ENCODE measurements at regions not wholly inside any gene's neighbourhood (a gene's known extent, or its start where the extent isn't known, plus 50 kb on each side); places are given as distances from the start of the nearest gene placed in this dataset.
"Not testable (repeated sequence)": the region's sequence is repeated elsewhere in the genome, so short reads cannot be mapped to it uniquely, and the experiment has no call there.

DNA sequence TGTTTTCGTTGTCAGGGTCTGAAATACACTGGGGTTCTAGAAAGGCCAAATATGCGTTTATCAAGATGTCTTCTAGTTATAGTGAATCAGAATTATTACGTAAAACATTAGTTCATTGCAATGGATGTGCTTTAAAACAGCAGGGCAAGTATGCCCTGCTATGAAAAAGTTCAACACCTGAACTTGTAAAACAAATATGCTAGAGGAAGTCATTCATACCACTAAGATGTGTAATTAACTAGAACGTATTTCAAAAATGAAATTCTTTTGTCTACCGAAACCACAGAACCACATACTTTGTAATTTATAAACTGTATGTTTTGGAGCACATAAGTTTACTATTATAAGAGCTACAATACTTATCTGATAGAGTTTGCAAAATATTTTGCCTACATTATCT lies 266.2 kb downstream of the KCTD12 start:
- no peak for DNase-seq (ENCODE audit: low spot score)

DNA sequence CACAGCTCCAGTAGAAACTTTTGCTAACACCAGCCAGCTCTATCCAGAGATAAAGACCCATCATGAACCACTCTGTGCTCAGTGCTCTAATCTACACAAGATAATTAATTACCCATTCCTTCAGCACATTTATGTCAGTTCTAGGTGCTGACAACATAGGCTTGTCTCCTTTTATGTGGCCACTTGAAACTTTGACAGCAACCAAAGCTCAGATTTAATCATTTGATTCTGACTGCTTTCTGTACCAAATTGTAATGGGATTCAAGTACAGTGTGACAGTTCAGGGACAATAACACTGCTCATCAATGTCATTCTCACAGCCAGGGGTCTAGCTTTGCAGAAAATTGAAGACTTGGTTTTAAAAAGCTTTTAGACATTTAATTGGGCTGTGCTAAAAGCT lies 266.6 kb downstream of the KCTD12 start:
- DNase-seq (ENCODE audit: low spot score) = no peak

DNA sequence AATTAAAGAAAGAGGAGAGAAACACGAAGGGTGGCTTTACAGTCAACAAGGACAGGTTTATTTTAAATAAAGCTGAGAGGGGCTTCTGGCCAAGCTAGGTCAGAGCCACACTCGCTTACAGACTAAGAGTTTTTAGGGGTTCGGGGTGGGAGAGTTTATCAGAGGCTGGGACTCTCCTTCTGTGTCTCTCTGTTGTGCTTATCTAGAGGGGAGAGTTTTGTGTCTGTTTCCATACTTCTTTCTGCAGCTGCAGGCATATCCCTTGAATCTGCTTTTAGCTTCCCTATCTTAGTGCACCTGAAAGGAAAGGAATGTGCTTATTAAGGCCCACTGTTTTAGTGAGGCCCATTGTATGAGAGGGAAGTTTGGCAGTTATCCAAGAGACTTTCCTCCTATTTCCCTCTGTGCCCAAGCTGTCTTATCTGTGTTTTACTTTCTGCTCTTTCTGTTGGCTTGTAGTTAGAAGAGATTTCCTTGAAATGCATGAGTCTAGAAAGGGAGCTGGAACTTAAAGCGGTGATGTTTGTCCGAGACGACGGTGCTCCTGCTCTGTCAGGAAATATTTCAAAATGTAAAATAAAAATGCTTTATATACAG lies 275.3 kb downstream of the KCTD12 start:
- no peak for DNase-seq (ENCODE audit: low spot score)

DNA sequence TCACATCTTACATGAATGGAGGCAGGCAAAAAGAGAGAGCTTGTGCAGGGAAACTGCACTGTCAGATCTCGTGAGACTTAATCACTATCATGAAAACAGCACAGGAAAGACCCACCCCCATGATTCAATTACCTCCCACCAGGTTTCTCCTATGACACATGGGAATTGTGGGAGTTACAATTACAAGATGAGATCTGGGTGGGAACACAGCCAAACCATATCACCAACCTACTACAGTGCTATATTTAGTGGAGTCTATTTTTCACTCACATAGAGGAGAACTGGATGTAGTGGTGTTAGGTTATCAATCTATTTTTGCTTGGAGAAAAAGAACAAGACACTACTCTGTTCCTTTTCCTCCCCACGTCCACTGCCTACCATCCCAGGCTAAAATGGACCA lies 276.6 kb downstream of the KCTD12 start:
- no peak for DNase-seq (ENCODE audit: low spot score)

DNA sequence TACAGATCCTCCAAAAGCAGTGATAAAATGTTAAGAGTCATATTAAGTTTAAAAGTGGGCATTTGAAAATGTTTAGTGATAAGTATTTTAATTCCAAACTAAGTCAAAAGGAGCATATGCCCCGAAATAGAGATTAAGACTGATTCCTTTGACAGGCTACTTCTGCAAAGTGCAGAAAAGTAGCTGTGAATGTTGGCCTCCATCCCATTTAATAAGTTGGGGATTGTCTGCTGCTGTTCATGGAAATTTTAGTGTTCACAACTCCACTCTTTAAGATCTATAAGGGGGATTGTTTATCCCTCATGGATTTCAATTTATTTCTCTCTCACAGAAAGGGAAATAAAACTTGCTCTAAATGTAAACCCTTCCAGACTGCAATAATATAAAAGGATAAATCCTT lies 278.3 kb downstream of the KCTD12 start:
- DNase-seq (ENCODE audit: low spot score) = no peak

GRCh38 chr13:76600081-76600480 lies 286.1 kb downstream of the KCTD12 start:
- DNase-seq (ENCODE audit: low spot score) = no peak

- no peak for DNase-seq (ENCODE audit: low spot score)
Observed at GRCh38 chr13:76597868-76598267, 288.3 kb downstream of the KCTD12 start.

- no peak for DNase-seq (ENCODE audit: low spot score)
Observed at GRCh38 chr13:76596216-76596615, 290.0 kb downstream of the KCTD12 start.

- DNase-seq (ENCODE audit: low spot score) = no peak
Observed at GRCh38 chr13:76594435-76594834, 291.8 kb downstream of the KCTD12 start.

- no peak for DNase-seq (ENCODE audit: low spot score)
Observed at GRCh38 chr13:76586842-76587241, 299.4 kb downstream of the KCTD12 start.

- DNase-seq (ENCODE audit: low spot score) = no peak
Observed at GRCh38 chr13:76579701-76580100, 306.5 kb downstream of the KCTD12 start.

- not testable (repeated sequence) for DNase-seq (ENCODE audit: low spot score)
Observed at GRCh38 chr13:76575634-76576033, 310.6 kb downstream of the KCTD12 start.

GRCh38 chr13:76570510-76570971 lies 315.7 kb downstream of the KCTD12 start:
- no peak for DNase-seq (ENCODE audit: low spot score)

- DNase-seq (ENCODE audit: low spot score) = no peak
Observed at GRCh38 chr13:76556627-76557026, 329.6 kb downstream of the KCTD12 start.

DNA sequence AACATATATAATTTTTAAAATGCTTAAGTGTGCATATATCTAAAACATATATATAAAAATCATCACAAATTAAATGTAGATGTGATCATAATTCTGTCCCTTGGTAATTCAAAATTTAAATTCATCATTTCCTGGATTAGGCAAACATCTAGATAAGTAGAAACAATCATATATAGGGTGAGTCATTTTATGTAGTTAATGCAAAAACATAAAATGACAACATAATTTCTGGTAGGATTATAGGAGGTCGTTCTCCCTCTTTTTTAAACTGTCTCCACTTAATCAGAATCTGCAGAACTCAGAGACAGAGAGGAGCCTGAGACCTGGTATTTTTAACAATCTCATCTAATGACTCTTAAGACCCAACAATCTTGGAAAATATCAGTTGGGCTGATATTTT lies 333.4 kb downstream of the KCTD12 start:
- no peak for DNase-seq (ENCODE audit: low spot score)

- no peak for DNase-seq (ENCODE audit: low spot score)
Observed at GRCh38 chr13:76552041-76552772, 334.0 kb downstream of the KCTD12 start.

DNA sequence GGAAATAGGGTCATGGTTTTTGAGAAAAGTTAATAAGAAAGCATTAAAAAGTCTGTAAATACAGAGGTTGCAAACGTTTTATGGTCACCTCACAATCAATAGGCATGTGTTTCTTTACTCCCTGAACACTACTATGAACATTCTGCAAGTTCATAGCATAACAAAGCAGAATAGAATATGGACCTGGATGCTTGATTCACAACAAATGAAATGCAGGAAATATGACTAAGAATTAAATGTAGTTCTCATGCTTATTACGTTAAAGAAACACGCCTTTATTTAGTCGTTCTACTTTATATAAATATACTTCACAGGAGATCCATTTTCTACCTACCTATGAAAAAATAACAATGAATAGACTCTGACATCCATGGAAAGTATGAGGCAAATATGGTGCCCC lies 344.0 kb downstream of the KCTD12 start:
- DNase-seq (ENCODE audit: low spot score) = no peak

- DNase-seq (ENCODE audit: low spot score) = no peak
Observed at GRCh38 chr13:76538004-76538403, 348.2 kb downstream of the KCTD12 start.

DNA sequence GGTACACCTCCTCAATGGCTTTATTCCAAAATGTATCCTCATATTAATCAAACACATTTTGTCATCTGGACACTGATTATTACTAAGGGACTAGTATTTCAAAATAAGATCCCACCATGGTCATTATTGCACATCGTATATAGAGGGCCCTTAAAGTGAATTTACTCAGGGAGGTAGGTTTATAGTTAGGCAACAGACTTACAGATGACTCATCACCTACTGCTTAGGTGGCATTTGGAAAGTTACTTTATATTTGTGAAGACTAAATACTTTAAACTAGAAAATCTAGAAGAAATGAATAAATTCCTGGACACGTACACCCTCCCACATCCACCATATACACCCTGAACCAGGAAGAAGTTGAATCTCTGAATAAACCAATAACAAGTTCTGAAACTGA lies 353.0 kb downstream of the KCTD12 start:
- no peak for DNase-seq (ENCODE audit: low spot score)

- no peak for DNase-seq (ENCODE audit: low spot score)
Observed at GRCh38 chr13:76527041-76527440, 359.2 kb downstream of the KCTD12 start.

GRCh38 chr13:76523740-76524340 lies 362.4 kb downstream of the KCTD12 start:
- DNase-seq (ENCODE audit: low spot score) = no peak

- DNase-seq (ENCODE audit: low spot score) = no peak
Observed at GRCh38 chr13:76522083-76522755, 364.0 kb downstream of the KCTD12 start.

- DNase-seq (ENCODE audit: low spot score) = no peak
Observed at GRCh38 chr13:76519685-76520084, 366.5 kb downstream of the KCTD12 start.

Data from H4 (cell line).